Astrocyte of the spinal cord (primary cell): ENCODE measurements at regions not wholly inside any gene's neighbourhood (a gene's known extent, or its start where the extent isn't known, plus 50 kb on each side); places are given as distances from the start of the nearest gene placed in this dataset.
A peak's percentile ranks its signal among the peaks of the same experiment; 100 is the strongest.
"Not testable (repeated sequence)": the region's sequence is repeated elsewhere in the genome, so short reads cannot be mapped to it uniquely, and the experiment has no call there.

Experiments
- DNase-seq: peaks from one replicate; pipeline ENCODE4 v3.0.0; 2011; ENCODE audit warnings: low read depth, low spot score
- H3K4me3 ChIP-seq: 2 replicates; pipeline ENCODE4 v1.5.1; 2011; ENCODE audit warnings: low read depth, mild to moderate bottlenecking, low read length, moderate library complexity
- in situ Hi-C: cut with HindIII; loops from 2 replicates; pipeline ENCODE4 v1.10.0; 2017; ENCODE audit warnings: low sequenced_read_pairs
- TF ChIP-seq, protein P1 (sequence below): IDR thresholded peaks from 2 replicates; pipeline ENCODE4 v1.5.1; 2012; ENCODE audit warnings: low read depth, mild to moderate bottlenecking, low read length, inconsistent platforms

DNA sequence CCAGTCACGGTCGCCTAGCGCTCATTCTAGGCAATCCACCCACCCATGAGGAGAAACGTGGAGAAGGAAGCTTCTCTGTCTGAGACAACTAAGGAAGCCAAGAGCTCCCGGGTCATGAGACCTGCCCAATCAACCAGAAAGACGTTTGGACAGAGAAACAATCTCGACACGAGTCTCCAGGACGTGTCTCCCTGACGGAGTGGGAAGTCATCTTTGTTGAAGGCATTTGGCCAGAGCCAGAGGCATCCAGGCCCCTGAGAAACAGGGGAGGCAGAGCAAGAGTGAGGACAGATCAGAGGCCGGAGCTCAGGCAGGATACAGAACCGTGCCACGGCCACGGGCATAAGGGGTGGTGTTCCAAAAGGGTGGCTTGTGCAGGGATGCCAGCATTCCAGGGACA is 479.0 kb downstream of the SPATA31A7 start:
- no peak overlapping the region for H3K4me3 ChIP-seq
- in situ Hi-C loops: no loop called here
- DNase-seq: no peak
- TF ChIP-seq, protein P1, sequence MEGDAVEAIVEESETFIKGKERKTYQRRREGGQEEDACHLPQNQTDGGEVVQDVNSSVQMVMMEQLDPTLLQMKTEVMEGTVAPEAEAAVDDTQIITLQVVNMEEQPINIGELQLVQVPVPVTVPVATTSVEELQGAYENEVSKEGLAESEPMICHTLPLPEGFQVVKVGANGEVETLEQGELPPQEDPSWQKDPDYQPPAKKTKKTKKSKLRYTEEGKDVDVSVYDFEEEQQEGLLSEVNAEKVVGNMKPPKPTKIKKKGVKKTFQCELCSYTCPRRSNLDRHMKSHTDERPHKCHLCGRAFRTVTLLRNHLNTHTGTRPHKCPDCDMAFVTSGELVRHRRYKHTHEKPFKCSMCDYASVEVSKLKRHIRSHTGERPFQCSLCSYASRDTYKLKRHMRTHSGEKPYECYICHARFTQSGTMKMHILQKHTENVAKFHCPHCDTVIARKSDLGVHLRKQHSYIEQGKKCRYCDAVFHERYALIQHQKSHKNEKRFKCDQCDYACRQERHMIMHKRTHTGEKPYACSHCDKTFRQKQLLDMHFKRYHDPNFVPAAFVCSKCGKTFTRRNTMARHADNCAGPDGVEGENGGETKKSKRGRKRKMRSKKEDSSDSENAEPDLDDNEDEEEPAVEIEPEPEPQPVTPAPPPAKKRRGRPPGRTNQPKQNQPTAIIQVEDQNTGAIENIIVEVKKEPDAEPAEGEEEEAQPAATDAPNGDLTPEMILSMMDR: no peak

DNA sequence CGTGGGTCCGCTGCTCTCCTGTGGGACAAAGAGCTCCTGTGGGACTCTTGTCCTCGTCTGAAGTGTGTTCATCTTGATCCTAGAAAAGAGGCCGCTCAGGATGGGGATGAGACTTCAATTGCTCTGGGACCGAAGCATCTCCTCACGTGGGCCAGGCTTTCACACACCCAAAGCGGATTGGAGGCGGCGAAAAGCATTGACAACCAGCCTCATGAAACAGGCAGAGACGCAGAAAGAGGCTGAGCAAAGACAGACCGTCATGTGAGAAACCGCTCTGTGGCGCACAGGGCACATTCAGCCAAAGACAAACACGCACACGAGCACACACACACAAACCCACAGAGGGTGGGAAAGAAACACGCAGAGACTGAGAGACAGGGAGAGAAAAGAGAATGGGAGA is 479.5 kb downstream of the SPATA31A7 start:
- no peak overlapping the region for H3K4me3 ChIP-seq
- in situ Hi-C loops: no loop called here
- no peak for DNase-seq
- TF ChIP-seq, protein P1: no peak

DNA sequence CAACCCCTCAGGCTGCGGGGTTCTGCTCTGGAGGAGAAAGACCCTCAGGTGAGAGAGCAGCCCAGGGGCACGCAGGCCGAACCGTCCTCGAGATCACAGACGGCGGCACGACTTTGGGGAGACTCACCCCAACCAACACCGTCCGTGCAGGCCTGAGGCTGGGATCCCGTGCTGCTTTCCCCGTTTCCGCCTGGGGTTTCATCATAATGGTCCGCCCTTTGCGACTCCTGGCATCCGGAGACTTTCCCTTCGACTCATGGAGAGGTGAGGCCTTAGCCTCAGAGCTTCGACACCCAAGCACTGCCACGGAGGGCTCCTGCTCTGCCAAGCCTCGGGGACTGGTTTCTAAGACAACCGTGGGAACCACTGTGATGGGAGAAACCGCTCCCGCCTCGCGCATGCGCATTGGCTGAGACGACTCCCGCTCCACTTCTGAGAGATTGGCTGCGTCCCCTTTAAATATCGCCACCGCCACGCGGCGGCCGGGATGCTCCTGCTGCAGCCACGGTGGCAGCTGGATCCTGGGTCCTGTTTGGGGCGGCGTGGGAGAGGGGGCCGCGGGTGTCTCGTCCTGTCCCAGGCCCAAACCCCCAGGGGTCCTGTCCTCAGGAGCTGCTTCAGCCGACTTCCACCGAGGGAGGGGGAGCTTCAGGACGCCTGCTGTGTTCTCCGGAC is 480.1 kb downstream of the SPATA31A7 start:
- in situ Hi-C loops, H3K4me3 ChIP-seq: not testable (repeated sequence)
- DNase-seq: peak; percentile 2

DNA sequence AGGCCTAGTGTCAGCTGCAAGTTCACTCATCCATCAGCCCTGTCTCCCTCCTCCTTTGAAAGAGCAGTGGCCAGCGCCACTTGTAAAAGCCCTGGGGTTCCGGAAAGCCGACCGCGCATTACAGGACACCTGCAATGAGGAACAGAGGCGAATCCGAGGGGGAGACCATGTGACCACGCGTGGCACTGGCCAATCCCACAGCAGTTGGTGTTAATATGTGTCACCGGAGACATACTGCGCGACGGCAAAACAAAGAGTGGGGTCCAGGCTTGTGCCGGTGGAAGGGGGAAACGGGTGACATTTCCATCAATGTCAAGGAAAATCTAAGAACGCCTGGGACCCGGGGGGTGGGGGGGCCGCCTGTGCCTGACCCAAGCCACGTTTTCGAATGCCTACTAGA is 480.8 kb downstream of the SPATA31A7 start:
- no peak overlapping the region for H3K4me3 ChIP-seq
- TF ChIP-seq, protein P1: no peak
- in situ Hi-C loops: no loop called here
- DNase-seq: no peak

DNA sequence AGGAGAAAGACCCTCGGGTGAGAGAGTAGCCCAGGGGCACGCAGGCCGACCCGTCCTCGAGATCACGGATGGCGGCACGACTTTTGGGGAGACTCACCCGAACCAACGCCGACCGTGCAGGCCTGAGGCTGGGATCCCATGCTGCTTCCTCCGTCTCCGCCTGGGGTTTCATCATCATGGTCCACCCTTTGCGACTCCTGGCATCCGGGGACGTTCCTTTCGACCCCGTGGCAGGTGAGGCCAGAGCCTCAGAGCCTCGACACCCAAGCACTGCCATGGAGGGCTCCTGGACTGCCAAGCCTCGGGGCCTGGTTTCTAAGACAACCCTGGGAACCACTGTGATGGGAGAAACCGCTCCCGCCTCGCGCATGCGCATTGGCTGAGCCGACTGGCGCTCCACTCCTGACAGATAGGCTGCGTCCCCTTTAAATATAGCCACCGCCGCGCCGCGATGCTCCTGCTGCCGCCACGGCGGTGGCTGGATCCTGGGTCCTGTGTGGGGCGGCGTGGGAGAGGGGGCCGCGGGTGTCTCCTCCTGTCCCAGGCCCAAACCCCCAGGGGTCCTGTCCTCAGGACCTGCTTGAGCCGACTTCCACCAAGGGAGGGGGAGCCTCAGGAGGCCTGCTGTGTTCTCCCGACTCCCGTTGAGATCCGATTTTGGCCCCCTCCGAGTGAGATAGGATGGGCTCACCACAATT is 481.6 kb downstream of the SPATA31A7 start:
- no peak for DNase-seq
- TF ChIP-seq, protein P1: no peak
- H3K4me3 ChIP-seq: no peak overlapping the region
- in situ Hi-C loops: no loop called here

DNA sequence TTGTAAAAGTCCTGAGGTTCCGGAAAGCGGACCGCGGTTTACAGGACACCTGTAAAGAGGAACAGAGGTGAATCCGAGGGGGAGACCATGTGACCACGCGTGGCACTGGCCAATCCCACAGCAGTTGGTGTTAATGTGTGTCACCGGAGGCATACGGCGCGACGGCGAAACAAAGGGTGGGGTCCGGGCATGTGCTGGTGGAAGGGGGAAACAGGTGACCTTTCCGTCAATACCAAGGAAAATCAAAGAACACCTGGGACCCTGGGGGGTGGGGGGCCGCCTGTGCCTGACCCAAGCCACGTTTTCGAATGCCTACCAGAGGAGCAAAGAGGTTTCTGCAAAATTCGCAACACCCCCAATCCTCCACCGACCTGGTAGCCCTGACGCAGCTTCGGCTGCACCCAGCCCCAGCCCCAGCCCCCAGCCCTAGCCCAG is 482.3 kb downstream of the SPATA31A7 start:
- DNase-seq, in situ Hi-C loops, H3K4me3 ChIP-seq: not testable (repeated sequence)

DNA sequence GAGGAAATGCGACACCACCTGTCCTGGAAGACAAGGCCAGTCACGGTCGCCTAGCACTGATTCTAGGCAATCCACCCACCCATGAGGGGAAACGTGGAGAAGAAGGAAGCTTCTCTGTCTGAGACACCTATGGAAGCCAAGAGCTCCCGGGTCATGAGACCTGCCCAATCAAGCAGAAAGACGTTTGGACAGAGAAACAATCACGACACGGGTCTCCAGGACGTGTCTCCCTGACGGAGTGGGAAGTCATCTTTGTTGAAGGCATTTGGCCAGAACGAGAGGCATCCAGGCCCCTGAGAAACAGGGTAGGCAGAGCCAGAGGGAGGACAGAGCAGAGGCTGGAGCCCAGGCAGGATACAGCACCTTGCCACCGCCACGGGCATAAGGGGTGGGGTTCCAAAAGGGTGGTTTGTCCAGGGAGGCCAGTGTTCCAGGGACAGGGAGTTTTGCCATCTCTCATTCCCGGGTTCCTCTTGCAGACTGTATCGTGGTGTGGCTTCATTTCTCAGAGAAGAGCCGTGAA is 482.9 kb downstream of the SPATA31A7 start:
- in situ Hi-C loops, H3K4me3 ChIP-seq, DNase-seq: not testable (repeated sequence)

DNA sequence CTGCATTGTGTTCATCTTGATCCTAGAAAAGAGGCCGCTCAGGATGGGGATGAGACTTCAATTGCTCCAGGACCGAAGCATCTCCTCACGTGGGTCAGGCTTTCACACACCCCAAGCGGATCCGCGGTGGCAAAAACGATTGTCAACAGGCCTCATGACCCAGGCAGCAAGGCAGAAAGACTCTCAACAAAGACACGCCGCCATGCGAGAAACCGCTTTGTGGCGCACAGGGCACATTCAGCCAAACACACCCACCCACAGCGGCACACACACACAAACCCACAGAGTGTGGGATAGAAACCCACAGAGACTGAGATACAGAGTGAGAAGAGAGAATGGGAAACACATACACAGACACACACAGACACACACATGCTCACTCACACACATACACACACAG is 483.4 kb downstream of the SPATA31A7 start:
- no peak overlapping the region for H3K4me3 ChIP-seq
- DNase-seq: no peak
- in situ Hi-C loops: no loop called here
- TF ChIP-seq, protein P1: no peak
